Esophagus muscularis mucosa (tissue), 4 donors: ENCODE measurements at regions not wholly inside any gene's neighbourhood (a gene's known extent, or its start where the extent isn't known, plus 50 kb on each side); places are given as distances from the start of the nearest gene placed in this dataset.
"Not testable (repeated sequence)": the region's sequence is repeated elsewhere in the genome, so short reads cannot be mapped to it uniquely, and the experiment has no call there.

Experiments
- DNase-seq: peaks from one replicate; pipeline ENCODE4 v3.0.0-alpha.2; 2017; ENCODE audit errors: extremely low spot score
- H3K27ac ChIP-seq, 4 donors: fragments of 200-600 bp; sonication (generic); replicated peaks in 1 of 4; 1 replicate in 3 of 4; 2 replicates in 1 of 4; pipeline ENCODE4 v1.5.1; 2016 to 2019; ENCODE audit warnings: mild to moderate bottlenecking in 1 of 4
- H3K27me3 ChIP-seq, 4 donors: fragments of 200-600 bp; sonication (generic); one replicate each; pipeline versions ENCODE4 v1.5.1 to v1.6.0; 2016 to 2019
- H3K36me3 ChIP-seq, 4 donors: fragments of 200-600 bp; sonication (generic); one replicate each; pipeline ENCODE4 v1.5.1; 2016 to 2019
- H3K4me1 ChIP-seq, 4 donors: fragments of 200-600 bp; sonication (generic); one replicate each; pipeline ENCODE4 v1.5.1; 2016 to 2019
- H3K4me3 ChIP-seq, 4 donors: fragments of 200-600 bp; sonication (generic); 1 replicate in 2 of 4; 2 replicates in 2 of 4; pipeline ENCODE4 v1.5.1; 2016 to 2019; ENCODE audit warnings: mild to moderate bottlenecking in 4 of 4, moderate library complexity in 1 of 4
- H3K9me3 ChIP-seq, 4 donors: fragments of 200-600 bp; sonication (generic); 1 replicate in 3 of 4; 2 replicates in 1 of 4; pipeline ENCODE4 v1.5.1; 2016 to 2019
- CTCF ChIP-seq, 3 experiments: fragments of 200-600 bp in 2 of 3; fragments of 450-650 bp in 1 of 3; sonication (generic) in 2 of 3; IDR thresholded peaks; one replicate each; pipeline ENCODE4 v1.5.1; 2017 to 2019; ENCODE audit warnings: antibody characterized with exemption in 3 of 3, mild to moderate bottlenecking in 2 of 3, moderate library complexity in 1 of 3
- WGBS: methylation state at CpG from one replicate; pipeline ENCODE4 v1.1.5; 2018; 5-methylcytosine and 5-hydroxymethylcytosine counted together
- intact Hi-C: fragments of 100-400 bp; cut with DNase I; formaldehyde crosslinking; loops from one replicate; pipeline ENCODE4 v1.15.1; 2023

GRCh38 chr18:14415806-14416205 is 127.6 kb downstream of the POTEC start:
- H3K4me3 ChIP-seq: peak overlapping the region in 1 of 4 donors; percentile 20
- DNase-seq, H3K36me3 ChIP-seq, H3K27ac ChIP-seq, H3K9me3 ChIP-seq, intact Hi-C loops, H3K27me3 ChIP-seq, H3K4me1 ChIP-seq: not testable (repeated sequence)
- peak in 2 of 3 experiments; percentile 29 to 47 for TF ChIP-seq CTCF (IDR thresholded peaks at IDR 0.05)
- WGBS: no CpG with 5 or more reads among the region's 8 CpGs

- intact Hi-C loops, H3K4me1 ChIP-seq, H3K27me3 ChIP-seq, DNase-seq, H3K36me3 ChIP-seq, H3K27ac ChIP-seq, H3K9me3 ChIP-seq: not testable (repeated sequence)
- peak overlapping the region in 1 of 4 donors; percentile 20 for H3K4me3 ChIP-seq
- 44% methylated on average over 4 of the region's 6 CpGs for WGBS
These were observed 128.0 kb downstream of the POTEC start for GRCh38 chr18:14415399-14415798.

- H3K36me3 ChIP-seq, H3K9me3 ChIP-seq, DNase-seq, H3K27me3 ChIP-seq, H3K27ac ChIP-seq, H3K4me1 ChIP-seq, H3K4me3 ChIP-seq: not testable (repeated sequence)
- intact Hi-C loops: loop anchor here (5.0 kb wide), 1 partner anchor 573 kb away; the partner anchor contains the start of gene MC5R
- TF ChIP-seq CTCF (IDR thresholded peaks at IDR 0.05): peak in 2 of 3 experiments; percentile 21 to 27
- WGBS: 38% methylated on average over 3 of the region's 3 CpGs
These were observed 147.9 kb downstream of the POTEC start for GRCh38 chr18:14395533-14395932.

GRCh38 chr18:14393563-14394103 is 149.8 kb downstream of the POTEC start:
- H3K36me3 ChIP-seq, H3K27ac ChIP-seq, intact Hi-C loops, H3K27me3 ChIP-seq, H3K4me3 ChIP-seq, H3K9me3 ChIP-seq, DNase-seq, H3K4me1 ChIP-seq: not testable (repeated sequence)
- WGBS: 98% methylated on average over 23 of the region's 50 CpGs

GRCh38 chr18:14392604-14393003 is 150.8 kb downstream of the POTEC start:
- H3K9me3 ChIP-seq, H3K4me1 ChIP-seq, DNase-seq, H3K4me3 ChIP-seq, H3K36me3 ChIP-seq, intact Hi-C loops, H3K27ac ChIP-seq, H3K27me3 ChIP-seq: not testable (repeated sequence)
- 96% methylated on average over 20 of the region's 24 CpGs for WGBS

GRCh38 chr18:14384961-14385360 is 158.4 kb downstream of the POTEC start:
- WGBS: 78% methylated on average over 1 of the region's 1 CpG
- H3K4me1 ChIP-seq, H3K4me3 ChIP-seq, H3K27ac ChIP-seq, H3K9me3 ChIP-seq, H3K36me3 ChIP-seq, H3K27me3 ChIP-seq, DNase-seq, intact Hi-C loops: not testable (repeated sequence)

- H3K4me1 ChIP-seq, H3K9me3 ChIP-seq, H3K27ac ChIP-seq, intact Hi-C loops, H3K36me3 ChIP-seq, H3K4me3 ChIP-seq, H3K27me3 ChIP-seq, DNase-seq: not testable (repeated sequence)
- WGBS: 63% methylated on average over 8 of the region's 25 CpGs
These were observed 160.7 kb downstream of the POTEC start for GRCh38 chr18:14382666-14383065.

- intact Hi-C loops, H3K4me1 ChIP-seq, DNase-seq, H3K27ac ChIP-seq, H3K4me3 ChIP-seq, H3K36me3 ChIP-seq, H3K9me3 ChIP-seq, H3K27me3 ChIP-seq: not testable (repeated sequence)
- 92% methylated on average over 2 of the region's 2 CpGs for WGBS
These were observed 163.9 kb downstream of the POTEC start for GRCh38 chr18:14379489-14379888.

- DNase-seq, H3K4me1 ChIP-seq, intact Hi-C loops, H3K27ac ChIP-seq, H3K4me3 ChIP-seq, H3K9me3 ChIP-seq, H3K36me3 ChIP-seq, H3K27me3 ChIP-seq: not testable (repeated sequence)
- 89% methylated on average over 24 of the region's 24 CpGs for WGBS
These were observed 165.0 kb downstream of the POTEC start for GRCh38 chr18:14378376-14378775.

- WGBS: 78% methylated on average over 17 of the region's 18 CpGs
- intact Hi-C loops, H3K36me3 ChIP-seq: not testable (repeated sequence)
These were observed 182.1 kb downstream of the POTEC start for GRCh38 chr18:14361346-14361745.

GRCh38 chr18:14357553-14358297 is 185.7 kb downstream of the POTEC start:
- WGBS: 87% methylated on average over 22 of the region's 22 CpGs
- DNase-seq, intact Hi-C loops, H3K27me3 ChIP-seq, H3K27ac ChIP-seq, H3K4me3 ChIP-seq, H3K4me1 ChIP-seq, H3K36me3 ChIP-seq, H3K9me3 ChIP-seq: not testable (repeated sequence)

More at GRCh38 chr18:14361346-14361745, 182.1 kb downstream of the POTEC start:
- not testable (repeated sequence) for DNase-seq, H3K27me3 ChIP-seq, H3K27ac ChIP-seq, H3K4me3 ChIP-seq, H3K4me1 ChIP-seq, H3K9me3 ChIP-seq
